IMR-90 (cell line): ENCODE measurements at regions not wholly inside any gene's neighbourhood (a gene's known extent, or its start where the extent isn't known, plus 50 kb on each side); places are given as distances from the start of the nearest gene placed in this dataset.
A peak's percentile ranks its signal among the peaks of the same experiment; 100 is the strongest.

ENCODE experiments used
- ATAC-seq: fragments of 200-7000 bp; cut with Tn5 transposase; 2 replicates; pipeline ENCODE4 v1.9.1; 2020; ENCODE audit warnings: low read depth, mild to moderate bottlenecking, moderate library complexity
- BruUV-seq: library from RNA; stranded (reverse); fragments of 400-500 nt; replicated peaks from 2 replicates; lab custom pipeline; 2021; lab: Mats Ljungman, UMichigan
- CTCF ChIA-PET: fragments of 300-600 bp; formaldehyde crosslinking; extraction: SDS; loops from one replicate; lab custom pipeline; 2021; ENCODE audit warnings: antibody characterized with exemption; lab: Yijun Ruan, JAX
- POLR2A ChIA-PET: fragments of 300-600 bp; sonication (Branson Sonifier 250); formaldehyde crosslinking; loops from one replicate; lab custom pipeline; 2022; ENCODE audit warnings: antibody characterized with exemption; ENCODE audit not compliant: unreplicated experiment; lab: Charles Lee
- DNase-seq: peaks from one replicate; pipeline ENCODE4 v3.0.0; 2013
- H2AFZ ChIP-seq: replicated peaks from 2 replicates; pipeline ENCODE3; 2013; ENCODE audit warnings: low read length, mild to moderate bottlenecking; ENCODE audit not compliant: poor library complexity
- H2AK5ac ChIP-seq: 2 replicates; pipeline ENCODE4 v1.6.1; 2013; ENCODE audit warnings: low read depth, low read length, inconsistent platforms
- H2AK9ac ChIP-seq: replicated peaks from 2 replicates; pipeline ENCODE3; 2013; ENCODE audit warnings: mild to moderate bottlenecking, low read depth, low read length, moderate library complexity; ENCODE audit not compliant: poor library complexity
- H2BK120ac ChIP-seq: 2 replicates; pipeline ENCODE4 v1.6.1; 2013; ENCODE audit warnings: low read depth, low read length, inconsistent platforms
- H2BK15ac ChIP-seq: 3 replicates; pipeline ENCODE4 v1.6.1; 2013; ENCODE audit warnings: low read depth, low read length, inconsistent platforms
- H2BK20ac ChIP-seq: 2 replicates; pipeline ENCODE4 v1.6.1; 2013; ENCODE audit warnings: low read depth, mild to moderate bottlenecking, inconsistent platforms, low read length, moderate library complexity
- H2BK5ac ChIP-seq: 2 replicates; pipeline ENCODE4 v1.6.1; 2013; ENCODE audit warnings: mild to moderate bottlenecking, low read depth, low read length, inconsistent platforms; ENCODE audit not compliant: poor library complexity, severe bottlenecking
- H3K14ac ChIP-seq: replicated peaks from 2 replicates; pipeline ENCODE4 v1.6.1; 2013; ENCODE audit warnings: low read depth, low read length, inconsistent platforms
- H3K18ac ChIP-seq: 2 replicates; pipeline ENCODE4 v1.6.1; 2013; ENCODE audit warnings: low read depth, low read length, control low read depth
- H3K23ac ChIP-seq: 2 replicates; pipeline ENCODE4 v1.6.1; 2013; ENCODE audit warnings: low read depth, low read length, inconsistent platforms
- H3K27ac ChIP-seq: 2 replicates; pipeline ENCODE4 v1.5.1; 2013; ENCODE audit warnings: mild to moderate bottlenecking, control low read depth, low read length; ENCODE audit not compliant: insufficient read depth
- H3K27me3 ChIP-seq: 2 replicates; pipeline ENCODE4 v1.6.1; 2013; ENCODE audit warnings: low read length; ENCODE audit not compliant: control insufficient read depth, insufficient read depth
- H3K36me3 ChIP-seq: 2 replicates; pipeline ENCODE4 v1.6.1; 2013; ENCODE audit warnings: low read length, mixed read lengths; ENCODE audit not compliant: control insufficient read depth, insufficient read depth
- H3K4ac ChIP-seq: 2 replicates; pipeline ENCODE4 v1.6.1; 2013; ENCODE audit warnings: low read depth, low read length, inconsistent platforms
- H3K4me1 ChIP-seq: 2 replicates; pipeline ENCODE4 v1.6.1; 2013; ENCODE audit warnings: low read length, mixed read lengths; ENCODE audit not compliant: control insufficient read depth, insufficient read depth
- H3K4me2 ChIP-seq: 2 replicates; pipeline ENCODE4 v1.6.1; 2013; ENCODE audit warnings: low read depth, mild to moderate bottlenecking, control low read depth, low read length, moderate library complexity
- H3K4me3 ChIP-seq: 2 replicates; pipeline ENCODE4 v1.5.1; 2013; ENCODE audit warnings: low read depth, mild to moderate bottlenecking, control low read depth, low read length, moderate library complexity; ENCODE audit not compliant: insufficient read depth
- H3K56ac ChIP-seq: 2 replicates; pipeline ENCODE4 v1.6.1; 2013; ENCODE audit warnings: low read length, inconsistent platforms; ENCODE audit not compliant: insufficient read depth; ENCODE audit errors: extremely low read depth
- H3K79me1 ChIP-seq, 2 experiments: 2 replicates each; pipeline ENCODE4 v1.6.1; 2013; ENCODE audit warnings: low read length in 2 of 2, inconsistent platforms in 1 of 2, low read depth in 1 of 2
- H3K9ac ChIP-seq: 2 replicates; pipeline ENCODE4 v1.6.1; 2013; ENCODE audit warnings: low read depth, low read length, control low read depth
- H3K9me1 ChIP-seq: 2 replicates; pipeline ENCODE4 v1.6.1; 2013; ENCODE audit warnings: low read length, inconsistent platforms; ENCODE audit not compliant: insufficient read depth
- H3K9me3 ChIP-seq: 2 replicates; pipeline ENCODE4 v1.6.1; 2013; ENCODE audit warnings: low read length; ENCODE audit not compliant: control insufficient read depth, insufficient read depth
- H4K20me1 ChIP-seq: 2 replicates; pipeline ENCODE4 v1.6.1; 2013; ENCODE audit warnings: low read length, inconsistent platforms; ENCODE audit not compliant: insufficient read depth
- H4K5ac ChIP-seq: 2 replicates; pipeline ENCODE4 v1.6.1; 2013; ENCODE audit warnings: mild to moderate bottlenecking, low read depth, low read length, control low read depth
- H4K8ac ChIP-seq, 2 experiments: 2 replicates each; pipeline ENCODE4 v1.6.1; 2013; ENCODE audit warnings: low read depth in 2 of 2, low read length in 2 of 2, control low read depth in 1 of 2, inconsistent platforms in 1 of 2
- H4K91ac ChIP-seq: 2 replicates; pipeline ENCODE4 v1.6.1; 2013; ENCODE audit warnings: low read depth, low read length, inconsistent platforms; ENCODE audit not compliant: insufficient read depth
- BHLHE40 ChIP-seq: fragments of 150-350 bp; IDR thresholded peaks from 2 replicates; pipeline ENCODE4 v1.6.1; 2016; ENCODE audit warnings: mild to moderate bottlenecking, low read depth, low read length
- CEBPB ChIP-seq: IDR thresholded peaks from 2 replicates; pipeline ENCODE4 v1.6.1; 2012; ENCODE audit warnings: low read depth, low read length, improper control_type of control experiment
- CHD1 ChIP-seq: IDR thresholded peaks from 2 replicates; pipeline ENCODE4 v1.6.1; 2012; ENCODE audit warnings: low read depth, low read length, improper control_type of control experiment
- MAFK ChIP-seq: IDR thresholded peaks from 2 replicates; pipeline ENCODE4 v1.6.1; 2012; ENCODE audit warnings: low read depth, low read length, improper control_type of control experiment
- USF2 ChIP-seq: fragments of 150-350 bp; IDR thresholded peaks from 2 replicates; pipeline ENCODE4 v1.6.1; 2017; ENCODE audit warnings: mild to moderate bottlenecking, antibody characterized with exemption, low read length, low read depth
- WGBS, 2 experiments: methylation state at CpG; one replicate each; pipeline versions ENCODE4 v1.1.5 to v1.1.7; 2013; ENCODE audit warnings: missing lambda C conversion rate in 2 of 2; ENCODE audit not compliant: insufficient read length in 1 of 2; ENCODE audit errors: extremely low coverage in 2 of 2; 5-methylcytosine and 5-hydroxymethylcytosine counted together
- dilution Hi-C: fragments of 300-500 bp; cut with HindIII; formaldehyde crosslinking; loops from one replicate; pipeline ENCODE4 v1.14.3; 2018; ENCODE audit warnings: low sequenced_read_pairs; ENCODE audit not compliant: unreplicated experiment
- in situ Hi-C: fragments of 300-500 bp; cut with MboI; formaldehyde crosslinking; loops from 3 replicates; pipeline ENCODE4 v1.14.3; 2019; ENCODE audit warnings: low sequenced_read_pairs, inconsistent platforms, mixed read lengths
- intact Hi-C: fragments of 100-400 bp; cut with micrococcal nuclease; formaldehyde crosslinking; loops from 2 replicates; pipeline ENCODE4 v1.10.0; 2022

GRCh38 chr2:67515538-67515937, 118.4 kb downstream of the ETAA1 start:
- H3K9me1 ChIP-seq, result peaks cover 3% of the 10 kb centered on the region; the same call in 1 of the 2 replicates
- H3K9me3 ChIP-seq, result no peaks in the 10 kb centered on the region
- no CpG with 5 or more reads among the region's 1 CpG for WGBS, 2 experiments
- H4K5ac ChIP-seq, result peak overlapping the region; percentile 73; the same call in 1 of the 2 replicates
- H3K4me1 ChIP-seq, result peaks cover 11% of the 10 kb centered on the region
- peak overlapping the region; percentile 19 for H3K14ac ChIP-seq
- no peaks in the 10 kb centered on the region for H3K79me1 ChIP-seq
- peak overlapping the region; percentile 60 for H2BK20ac ChIP-seq
- H3K9ac ChIP-seq, result no peak overlapping the region
- ATAC-seq, result no peak
- ChIA-PET POLR2A (no interaction called here), CTCF (no interaction called here)
- peak overlapping the region; percentile 64 for H2BK120ac ChIP-seq
- peak overlapping the region; percentile 92 for H2BK5ac ChIP-seq
- peak overlapping the region; percentile 52; the same call in 1 of the 2 replicates for H3K27ac ChIP-seq
- dilution Hi-C loops, result no loop called here
- no peak overlapping the region for H3K4me2 ChIP-seq
- no peaks in the 10 kb centered on the region for H4K20me1 ChIP-seq
- peak overlapping the region; percentile 14; the same call in 1 of the 2 replicates for H3K18ac ChIP-seq
- H4K91ac ChIP-seq, result peak overlapping the region; percentile 43
- H4K8ac ChIP-seq, result peak overlapping the region; percentile 57 to 62
- H3K56ac ChIP-seq, result peak overlapping the region; percentile 32; the same call in 1 of the 2 replicates
- BruUV-seq, result no TSS peak
- peak overlapping the region; percentile 5; the same call in 1 of the 2 replicates for H3K23ac ChIP-seq
- intact Hi-C loops, result no loop called here
- peak overlapping the region; percentile 93 for H2AK5ac ChIP-seq
- H2AFZ ChIP-seq, result no peak overlapping the region
- no peak overlapping the region for H3K4me3 ChIP-seq
- TF ChIP-seq CEBPB (no peak), MAFK (no peak), USF2 (no peak), BHLHE40 (no peak), CHD1 (no peak)
- H2AK9ac ChIP-seq, result no peak overlapping the region
- in situ Hi-C loops, result no loop called here
- peak overlapping the region; percentile 44 for H3K4ac ChIP-seq
- H2BK15ac ChIP-seq, result peak overlapping the region; percentile 59; the same call in 2 of the 3 replicates
- H3K36me3 ChIP-seq, result no peaks in the 10 kb centered on the region
- DNase-seq, result no peak
- no peaks in the 10 kb centered on the region for H3K27me3 ChIP-seq
